GM21529 (cell line): ENCODE measurements at regions not wholly inside any gene's neighbourhood (a gene's known extent, or its start where the extent isn't known, plus 50 kb on each side); places are given as distances from the start of the nearest gene placed in this dataset.

Experiments used
- ATAC-seq: cut with Tn5 transposase; IDR thresholded peaks from one replicate; pipeline ENCODE4 v1.9.1; 2021; ENCODE audit not compliant: unreplicated experiment

- no peak for ATAC-seq
Measured at GRCh38 chr2:205937211-205937610, 148.8 kb downstream of the INO80D start.

- ATAC-seq: no peak
Measured at GRCh38 chr2:205936446-205936845, 149.5 kb downstream of the INO80D start.

GRCh38 chr2:205934443-205934842 is 151.5 kb downstream of the INO80D start:
- ATAC-seq: no peak

- ATAC-seq: no peak
Measured at GRCh38 chr2:205932861-205933260, 153.1 kb downstream of the INO80D start.

GRCh38 chr2:205931388-205931787 is 154.6 kb downstream of the INO80D start:
- ATAC-seq: no peak

- no peak for ATAC-seq
Measured at GRCh38 chr2:205930209-205930608, 155.8 kb downstream of the INO80D start.

GRCh38 chr2:205929246-205929942 is 156.6 kb downstream of the INO80D start:
- no peak for ATAC-seq

GRCh38 chr2:205925373-205926337 is 160.3 kb downstream of the INO80D start:
- peak; percentile 94 for ATAC-seq

- ATAC-seq: no peak
Measured at GRCh38 chr2:205924676-205925075, 161.3 kb downstream of the INO80D start.

- ATAC-seq: no peak
Measured at GRCh38 chr2:205915130-205915524, 170.8 kb downstream of the INO80D start.

- no peak for ATAC-seq
Measured at GRCh38 chr2:205914213-205915129, 171.5 kb downstream of the INO80D start.

- ATAC-seq: no peak
Measured at GRCh38 chr2:205913668-205914067, 172.3 kb downstream of the INO80D start.

GRCh38 chr2:205911306-205911705 is 174.7 kb downstream of the INO80D start:
- ATAC-seq: no peak

GRCh38 chr2:205909184-205909572 is 176.8 kb downstream of the INO80D start:
- no peak for ATAC-seq

GRCh38 chr2:205908212-205909183 is 177.5 kb downstream of the INO80D start:
- ATAC-seq: no peak

- no peak for ATAC-seq
Measured at GRCh38 chr2:205906419-205906818, 179.6 kb downstream of the INO80D start.

- ATAC-seq: no peak
Measured at GRCh38 chr2:205905576-205905975, 180.4 kb downstream of the INO80D start.

- no peak for ATAC-seq
Measured at GRCh38 chr2:205904873-205905272, 181.1 kb downstream of the INO80D start.

GRCh38 chr2:205903549-205904129 is 182.3 kb downstream of the INO80D start:
- ATAC-seq: peak; percentile 92

- ATAC-seq: no peak
Measured at GRCh38 chr2:205902900-205903237, 183.1 kb downstream of the INO80D start.
